ENCODE measurements at regions not wholly inside any gene's neighbourhood (a gene's known extent, or its start where the extent isn't known, plus 50 kb on each side); places are given as distances from the start of the nearest gene placed in this dataset.
"Not testable (repeated sequence)": the region's sequence is repeated elsewhere in the genome, so short reads cannot be mapped to it uniquely, and the experiment has no call there.

DNA sequence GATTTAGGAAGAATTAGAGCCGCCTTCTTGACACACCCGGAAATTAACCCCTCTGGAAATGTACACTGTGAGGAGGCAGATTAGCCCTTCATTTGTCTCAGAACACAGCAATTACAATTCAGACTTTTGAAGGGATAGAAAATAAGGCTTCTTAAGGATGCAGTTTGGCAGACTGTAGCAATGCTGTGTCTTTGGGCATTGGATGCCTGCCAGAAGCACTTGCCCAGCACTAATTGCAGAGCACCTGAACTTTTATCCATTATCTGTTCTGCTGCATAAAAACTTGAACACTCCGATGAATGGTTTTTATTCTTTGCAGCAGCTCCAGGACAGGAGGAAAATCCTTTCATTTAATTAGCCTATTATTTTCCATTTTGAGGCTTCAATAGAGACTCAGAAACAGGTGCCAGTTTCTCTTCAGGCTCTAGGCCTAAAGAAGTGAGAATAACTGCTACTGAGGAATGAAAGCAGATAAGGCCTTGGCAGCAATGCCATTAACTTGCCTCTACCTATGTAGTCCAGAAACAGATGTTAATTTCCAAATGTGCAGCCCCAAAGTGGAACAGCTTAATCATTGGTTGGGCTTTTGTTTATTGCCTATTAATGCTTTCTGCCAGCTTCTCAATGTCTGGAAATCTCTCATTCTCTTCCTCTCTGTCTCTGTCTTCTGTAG, 418.5 kb downstream of the NSUN3 start:
- Histone ChIP-seq H3K36me3 (no peaks in the 10 kb centered on the region), H3K4me3 (no peak overlapping the region), H3K9me3 (peaks cover 1% of the 10 kb centered on the region), H3K27me3 (no peaks in the 10 kb centered on the region), H3K27ac (no peak overlapping the region), H3K4me1 (no peaks in the 10 kb centered on the region)
- no peak for TF ChIP-seq CTCF (IDR thresholded peaks at IDR 0.05)
- TF ChIP-seq EP300 (IDR thresholded peaks at IDR 0.05), result no peak
- TF ChIP-seq POLR2AphosphoS5 (IDR thresholded peaks at IDR 0.05), result no peak
- no peak for TF ChIP-seq POLR2A (IDR thresholded peaks at IDR 0.05)
- no peak for DNase-seq (ENCODE audit: low spot score in 2 of 2)
- 54% methylated on average over 3 of the region's 3 CpGs for WGBS

DNA sequence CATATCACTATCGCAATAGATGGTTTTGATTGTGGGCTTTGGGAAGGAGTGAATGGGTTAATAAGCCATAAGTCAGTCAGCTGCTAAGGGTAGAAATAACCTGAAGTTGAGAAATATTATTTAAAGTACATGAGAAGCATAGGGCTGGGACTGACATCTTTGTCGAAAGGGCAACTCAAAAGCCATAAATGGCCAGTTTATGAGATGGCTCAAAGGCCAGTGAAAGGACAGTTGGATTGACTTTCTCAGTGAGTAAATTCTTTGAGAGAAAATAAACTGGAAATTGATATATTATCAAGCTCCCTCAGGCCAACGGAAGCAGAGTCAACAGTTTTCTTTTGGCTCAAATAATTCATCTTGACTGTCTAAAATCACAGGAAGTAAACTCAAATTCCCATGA, 419.8 kb downstream of the NSUN3 start:
- DNase-seq (ENCODE audit: low spot score in 2 of 2), result no peak
- WGBS, result 73% methylated on average over 3 of the region's 3 CpGs
- TF ChIP-seq CTCF (IDR thresholded peaks at IDR 0.05), result no peak
- no peak for TF ChIP-seq POLR2AphosphoS5 (IDR thresholded peaks at IDR 0.05)
- no peak for TF ChIP-seq POLR2A (IDR thresholded peaks at IDR 0.05)
- TF ChIP-seq EP300 (IDR thresholded peaks at IDR 0.05), result no peak
- Histone ChIP-seq H3K27ac (no peak overlapping the region), H3K4me1 (no peaks in the 10 kb centered on the region), H3K27me3 (no peaks in the 10 kb centered on the region), H3K9me3 (no peaks in the 10 kb centered on the region), H3K36me3 (no peaks in the 10 kb centered on the region), H3K4me3 (no peak overlapping the region)

GRCh38 chr3:94483403-94483802, 420.5 kb downstream of the NSUN3 start:
- Histone ChIP-seq H3K36me3 (no peaks in the 10 kb centered on the region), H3K4me3 (no peak overlapping the region), H3K4me1 (no peaks in the 10 kb centered on the region), H3K27ac (no peak overlapping the region), H3K27me3 (no peaks in the 10 kb centered on the region), H3K9me3 (no peaks in the 10 kb centered on the region)
- no peak for DNase-seq (ENCODE audit: low spot score in 2 of 2)
- WGBS, result 62% methylated on average over 2 of the region's 2 CpGs
- TF ChIP-seq POLR2A (IDR thresholded peaks at IDR 0.05) (no peak), CTCF (IDR thresholded peaks at IDR 0.05) (no peak), EP300 (IDR thresholded peaks at IDR 0.05) (no peak), POLR2AphosphoS5 (IDR thresholded peaks at IDR 0.05) (no peak)

DNA sequence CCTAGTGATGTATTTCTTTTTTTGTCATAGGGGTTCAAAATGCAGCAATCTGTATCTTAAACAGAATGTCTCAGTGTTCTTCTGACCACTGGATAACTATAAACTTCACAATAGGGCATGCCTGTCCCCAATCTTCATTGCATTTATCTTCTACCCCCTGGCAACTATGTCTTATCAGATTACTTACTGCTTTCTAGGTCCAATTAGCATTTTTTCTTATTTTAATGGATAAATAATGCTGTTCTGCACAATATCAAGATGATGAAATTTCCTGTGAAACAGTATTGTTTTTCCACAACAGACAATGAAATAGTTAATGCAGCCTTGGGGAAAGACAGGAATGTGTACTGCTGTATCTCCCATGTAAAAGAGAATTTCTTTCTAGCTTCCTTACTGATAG, 432.1 kb downstream of the NSUN3 start:
- no peak for DNase-seq (ENCODE audit: low spot score in 2 of 2)
- no peak for TF ChIP-seq POLR2AphosphoS5 (IDR thresholded peaks at IDR 0.05)
- no peak for TF ChIP-seq POLR2A (IDR thresholded peaks at IDR 0.05)
- no peak for TF ChIP-seq CTCF (IDR thresholded peaks at IDR 0.05)
- TF ChIP-seq EP300 (IDR thresholded peaks at IDR 0.05), result no peak
- Histone ChIP-seq H3K4me1 (no peaks in the 10 kb centered on the region), H3K4me3 (no peak overlapping the region), H3K36me3 (no peaks in the 10 kb centered on the region), H3K27me3 (no peaks in the 10 kb centered on the region), H3K27ac (no peak overlapping the region), H3K9me3 (no peaks in the 10 kb centered on the region)

DNA sequence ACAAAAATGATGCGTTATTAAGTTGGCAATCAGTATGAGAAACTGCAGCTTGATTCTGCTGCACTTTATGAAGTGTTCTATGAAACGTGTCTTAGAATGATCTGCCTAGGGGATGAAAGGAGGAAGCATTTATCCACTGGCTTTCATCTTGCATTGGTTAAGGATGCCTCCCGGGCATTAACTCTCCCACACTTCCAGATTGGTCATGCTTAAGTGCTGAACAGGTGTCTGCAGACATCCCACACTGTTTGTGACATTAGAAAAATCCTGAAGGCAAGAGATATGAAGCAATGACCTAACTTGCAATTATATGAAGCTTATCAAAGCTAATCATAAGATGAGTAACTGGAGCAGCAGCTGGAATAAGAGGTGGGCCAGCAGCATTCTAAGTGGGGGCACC, 437.3 kb downstream of the NSUN3 start:
- no peaks in the 10 kb centered on the region for H3K36me3 ChIP-seq
- WGBS, result 38% methylated on average over 3 of the region's 3 CpGs
- TF ChIP-seq POLR2A (IDR thresholded peaks at IDR 0.05) (no peak), POLR2AphosphoS5 (IDR thresholded peaks at IDR 0.05) (no peak), EP300 (IDR thresholded peaks at IDR 0.05) (no peak)

DNA sequence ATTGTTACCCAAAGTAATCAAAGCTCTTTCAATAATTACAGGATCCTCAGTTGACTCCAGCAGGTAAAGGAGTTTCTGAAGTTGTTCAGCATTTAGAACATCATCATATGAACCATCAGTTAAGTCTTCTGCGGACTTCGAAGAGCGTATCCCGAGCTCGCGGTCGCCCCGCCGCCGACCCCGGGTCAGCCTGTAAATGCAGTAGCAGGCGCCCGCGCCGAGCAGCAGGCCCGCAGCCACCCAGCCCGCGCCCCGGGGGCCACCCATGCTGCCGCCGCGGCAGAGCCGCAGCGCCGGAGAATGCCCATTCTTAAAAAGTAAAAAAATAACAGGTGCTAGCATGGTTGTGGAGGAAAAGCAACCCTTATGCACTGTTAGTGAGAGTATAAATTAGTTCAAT, 444.5 kb downstream of the NSUN3 start:
- not testable (repeated sequence) for H3K36me3 ChIP-seq; H3K4me3 ChIP-seq; H3K4me1 ChIP-seq; DNase-seq (ENCODE audit: low spot score in 2 of 2); H3K27me3 ChIP-seq; H3K27ac ChIP-seq; H3K9me3 ChIP-seq
- 98% methylated on average over 25 of the region's 25 CpGs for WGBS

More for the DNA sequence above, 437.3 kb downstream of the NSUN3 start:
- Histone ChIP-seq H3K27ac (no peak overlapping the region), H3K4me3 (no peak overlapping the region), H3K27me3 (no peaks in the 10 kb centered on the region), H3K9me3 (peaks cover 7% of the 10 kb centered on the region), H3K4me1 (no peaks in the 10 kb centered on the region)
- no peak for DNase-seq (ENCODE audit: low spot score in 2 of 2)
